Upper lobe of left lung (tissue), 4 donors: ENCODE measurements at regions not wholly inside any gene's neighbourhood (a gene's known extent, or its start where the extent isn't known, plus 50 kb on each side); places are given as distances from the start of the nearest gene placed in this dataset.

Source experiments
- CTCF ChIP-seq, 6 experiments: fragments of 450-650 bp in 4 of 6; fragments of 200-600 bp in 2 of 6; sonication (generic) in 2 of 6; IDR thresholded peaks; one replicate each; pipeline ENCODE4 v1.5.1; 2016 to 2019; ENCODE audit warnings: antibody characterized with exemption in 6 of 6
- EP300 ChIP-seq, 4 donors: sonication (generic); formaldehyde crosslinking; IDR thresholded peaks; one replicate each; pipeline ENCODE4 v1.5.1; 2017; ENCODE audit warnings: antibody characterized with exemption in 4 of 4, control low read depth in 2 of 4
- POLR2AphosphoS5 ChIP-seq, 2 donors: sonication (generic); formaldehyde crosslinking; IDR thresholded peaks; one replicate each; pipeline ENCODE4 v1.5.1; 2017; ENCODE audit warnings: antibody characterized with exemption in 2 of 2

DNA sequence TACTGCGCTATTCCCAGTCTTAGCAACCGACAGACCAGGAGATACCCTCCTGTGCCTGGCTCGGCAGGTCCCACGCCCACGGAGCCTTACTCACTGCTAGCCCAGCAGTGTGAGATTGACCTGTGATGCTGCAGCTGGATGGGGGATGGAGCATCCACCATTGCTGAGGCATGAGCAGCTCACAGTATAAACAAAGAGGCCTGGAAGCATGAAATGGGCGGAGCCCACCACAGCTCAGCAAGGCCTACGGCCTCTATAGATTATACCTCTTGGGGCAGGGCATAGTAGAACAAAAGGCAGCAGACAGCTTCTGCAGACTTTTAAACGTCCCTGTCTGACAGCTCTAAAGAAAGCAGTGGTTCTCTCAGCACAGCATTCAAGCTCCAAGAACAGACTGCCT lies 160.3 kb downstream of the ANXA2 start:
- TF ChIP-seq CTCF (IDR thresholded peaks at IDR 0.05) (no peak), POLR2AphosphoS5 (IDR thresholded peaks at IDR 0.05) (no peak), EP300 (IDR thresholded peaks at IDR 0.05) (no peak)
